Occipital lobe (tissue), 1 donor: ENCODE measurements at regions not wholly inside any gene's neighbourhood (a gene's known extent, or its start where the extent isn't known, plus 50 kb on each side); places are given as distances from the start of the nearest gene placed in this dataset.

Experiments
- DNase-seq: peaks from one replicate; lab custom pipeline; 2025; lab: John Stamatoyannopoulos, UW

DNA sequence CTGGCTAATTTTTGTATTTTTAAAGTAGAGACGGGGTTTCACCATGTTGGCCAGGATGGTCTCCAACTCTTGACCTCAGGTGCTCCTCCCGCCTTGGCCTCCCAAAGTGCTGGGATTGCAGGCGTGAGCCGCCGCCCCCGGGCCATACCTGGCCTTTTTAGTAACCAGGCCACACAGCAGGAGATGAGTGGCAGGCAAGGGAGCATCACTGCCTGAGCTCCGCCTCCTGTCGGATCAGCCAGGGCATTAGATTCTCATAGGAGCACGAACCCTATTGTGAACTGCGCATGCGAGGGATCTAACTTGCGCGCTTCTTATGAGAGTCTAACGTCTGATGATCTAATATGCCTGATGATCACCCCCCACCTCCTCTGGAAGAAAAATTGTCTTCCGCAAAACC is 308.7 kb upstream of the PRMT6 start:
- DNase-seq, result no peak

- no peak for DNase-seq
Observed at GRCh38 chr1:106748606-106749005, 307.9 kb upstream of the PRMT6 start.

DNA sequence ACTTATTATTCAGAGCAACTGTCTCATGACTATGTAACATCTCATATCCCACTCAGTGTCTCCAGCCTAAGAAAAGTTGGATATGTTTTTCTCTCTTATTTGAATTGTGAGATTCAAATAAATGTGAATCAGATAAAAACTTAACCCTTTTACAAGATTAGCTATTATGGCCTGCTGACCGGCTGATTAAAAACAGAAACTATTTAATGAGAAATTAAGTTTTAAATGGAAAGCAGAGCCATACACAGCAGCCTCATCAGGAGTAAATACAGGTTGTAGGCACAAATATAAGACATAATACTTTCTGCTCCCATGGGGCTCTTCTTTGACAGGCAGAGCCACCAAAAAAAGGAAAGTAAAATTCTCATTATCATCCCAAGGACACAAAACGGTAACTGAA is 307.0 kb upstream of the PRMT6 start:
- no peak for DNase-seq

- no peak for DNase-seq
Observed at GRCh38 chr1:106749906-106750305, 306.6 kb upstream of the PRMT6 start.

- no peak for DNase-seq
Observed at GRCh38 chr1:106751002-106751401, 305.5 kb upstream of the PRMT6 start.

- no peak for DNase-seq
Observed at GRCh38 chr1:106753066-106753465, 303.4 kb upstream of the PRMT6 start.

DNA sequence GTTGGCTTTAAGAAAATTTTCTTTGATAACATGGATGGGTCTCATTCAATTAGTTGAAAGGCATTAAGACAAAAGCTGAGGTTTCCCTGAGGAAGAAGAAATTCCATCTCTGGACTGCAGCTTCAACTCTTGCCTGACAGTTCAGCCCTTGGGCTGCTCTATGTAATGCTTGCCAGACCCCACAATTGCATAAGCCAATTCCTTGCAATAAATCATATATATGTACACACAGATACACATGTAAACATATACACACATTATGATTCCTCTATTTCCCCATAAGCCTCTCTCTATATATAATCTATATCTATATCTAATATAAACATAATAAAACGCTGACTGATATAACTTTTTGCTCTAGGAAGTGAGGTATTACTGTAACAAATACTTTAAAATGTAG is 301.5 kb upstream of the PRMT6 start:
- DNase-seq, result no peak

DNA sequence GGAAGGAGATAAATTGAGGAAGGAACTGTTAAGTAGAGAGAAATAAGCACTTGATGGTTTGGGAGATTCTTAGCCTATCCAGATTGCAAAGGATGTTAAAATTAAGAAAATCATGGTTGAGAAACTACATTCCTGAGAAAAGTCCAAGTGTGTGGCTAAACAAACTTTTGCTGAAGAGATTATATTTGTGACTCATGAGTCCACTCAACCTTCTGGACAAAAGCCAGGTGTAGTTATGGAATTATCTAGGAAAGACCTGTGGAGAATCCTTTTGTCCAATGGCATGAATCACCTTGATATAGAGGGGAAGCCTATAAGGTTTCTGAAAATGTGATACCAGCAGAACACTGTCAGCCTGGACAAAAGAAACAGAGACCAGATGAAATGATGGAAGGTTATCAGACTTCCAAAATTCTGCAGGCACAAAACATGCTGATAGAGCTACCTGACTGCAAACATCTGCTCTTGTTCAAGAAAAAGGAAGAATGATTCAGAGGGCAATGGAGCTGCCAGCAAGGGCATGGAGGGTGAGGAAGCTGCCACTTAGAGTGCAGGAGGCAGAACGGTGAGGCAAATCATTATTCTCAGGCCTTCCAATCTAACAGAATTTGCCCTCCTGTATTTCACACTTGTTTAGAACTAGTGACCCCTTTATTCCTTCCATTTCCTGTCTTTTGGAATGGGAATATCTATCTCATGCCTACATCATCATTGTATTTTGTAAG is 300.6 kb upstream of the PRMT6 start:
- no peak for DNase-seq

- no peak for DNase-seq
Observed at GRCh38 chr1:106756752-106757151, 299.7 kb upstream of the PRMT6 start.

DNA sequence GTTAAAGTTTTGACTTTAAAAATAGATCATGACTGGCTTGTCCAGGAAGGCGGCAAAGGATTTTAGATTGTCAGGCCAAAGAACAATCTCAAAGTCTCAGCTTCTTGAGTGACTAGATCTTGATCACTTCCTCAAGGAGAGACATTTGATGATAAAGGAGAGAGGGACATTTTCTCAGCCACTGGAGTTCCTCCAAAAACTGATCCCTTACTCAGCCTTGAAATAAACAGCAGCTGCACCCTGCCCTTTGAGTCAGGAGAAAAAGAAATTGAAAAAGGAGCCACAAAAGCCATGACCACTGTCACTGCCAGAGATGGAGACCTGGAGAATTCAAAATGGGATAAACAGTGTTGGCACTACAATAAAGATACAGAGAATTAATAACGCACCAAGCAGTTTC is 288.4 kb upstream of the PRMT6 start:
- DNase-seq, result no peak

GRCh38 chr1:106768501-106768900 is 288.0 kb upstream of the PRMT6 start:
- no peak for DNase-seq

DNA sequence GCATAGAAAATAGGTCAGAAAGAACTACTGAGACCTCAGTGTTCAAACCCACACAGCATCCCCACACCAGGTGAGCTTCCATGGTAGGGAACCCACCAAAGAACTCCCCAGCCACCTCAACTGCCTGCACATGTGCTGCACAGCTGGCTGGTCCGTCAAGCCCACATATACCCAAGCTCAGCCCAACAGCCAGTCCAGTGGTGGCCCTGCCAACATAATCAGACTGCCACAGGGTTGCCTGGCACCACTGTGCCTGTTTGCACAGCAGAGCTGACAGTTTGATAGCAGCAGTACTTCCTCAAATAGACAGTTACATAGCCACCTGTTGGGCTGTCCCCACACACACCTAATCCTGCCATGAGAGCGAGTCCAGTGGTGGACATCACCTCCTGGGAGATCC is 283.3 kb upstream of the PRMT6 start:
- DNase-seq, result no peak

DNA sequence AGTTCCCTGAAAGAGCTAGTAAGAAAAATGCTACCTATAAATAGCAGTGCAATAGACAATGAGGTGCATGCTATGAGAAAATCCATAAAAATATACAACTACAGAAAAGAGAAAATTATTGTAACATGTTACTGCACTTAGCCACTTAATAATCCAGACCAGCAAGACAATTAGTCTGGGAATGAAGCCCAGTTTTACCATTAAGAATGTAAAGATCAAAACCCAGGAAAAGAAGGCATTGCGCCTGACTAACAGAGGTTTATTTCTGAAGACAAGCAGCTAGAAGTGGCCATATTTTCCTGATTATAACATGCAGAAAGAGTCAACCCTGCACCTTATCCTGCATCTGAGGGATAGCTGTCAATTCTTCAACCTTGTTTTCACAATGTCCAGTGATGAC is 276.4 kb upstream of the PRMT6 start:
- no peak for DNase-seq

GRCh38 chr1:106780806-106781569 is 275.5 kb upstream of the PRMT6 start:
- DNase-seq, result no peak

GRCh38 chr1:106785176-106785575 is 271.3 kb upstream of the PRMT6 start:
- no peak for DNase-seq

GRCh38 chr1:106787520-106787919 is 269.0 kb upstream of the PRMT6 start:
- DNase-seq, result no peak

GRCh38 chr1:106789686-106790085 is 266.8 kb upstream of the PRMT6 start:
- no peak for DNase-seq

DNA sequence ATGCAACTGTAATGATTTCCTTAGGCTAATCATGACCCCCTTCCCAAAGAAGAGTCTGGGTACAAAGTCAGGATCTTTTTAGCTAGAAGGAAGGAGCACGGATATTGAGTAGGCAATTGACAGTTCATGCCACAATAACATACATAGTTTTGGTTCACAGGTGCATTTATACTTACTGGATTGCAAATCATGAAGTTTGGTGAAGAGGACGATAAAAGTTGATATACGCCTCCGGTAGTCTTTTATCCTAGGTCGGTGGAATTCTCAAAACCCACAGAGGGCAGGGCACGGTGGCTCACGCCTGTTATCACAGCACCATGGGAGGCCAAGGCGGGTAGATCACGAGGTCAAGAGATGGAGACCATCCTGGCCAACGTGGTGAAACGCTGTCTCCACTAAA is 265.4 kb upstream of the PRMT6 start:
- no peak for DNase-seq

DNA sequence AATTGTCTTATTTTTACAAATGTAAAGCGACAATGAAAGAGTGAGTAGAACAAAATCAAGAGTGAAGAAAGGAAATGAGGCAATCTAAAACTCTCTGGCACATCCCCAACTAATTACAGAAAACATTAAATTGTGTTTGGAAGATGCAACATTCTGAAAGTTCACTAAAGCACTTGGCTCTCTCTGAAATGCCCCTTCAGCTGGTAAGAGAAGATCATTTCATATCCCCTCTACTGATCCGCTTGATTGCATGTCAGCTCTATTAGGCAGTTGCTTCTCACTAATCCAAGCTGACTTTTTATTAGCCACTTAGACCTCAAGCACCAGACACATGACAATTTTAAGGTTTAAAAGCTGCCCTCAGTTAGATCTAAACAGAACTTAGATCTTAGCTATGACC is 262.8 kb upstream of the PRMT6 start:
- DNase-seq, result no peak

GRCh38 chr1:106798991-106799390 is 257.5 kb upstream of the PRMT6 start:
- DNase-seq, result no peak

DNA sequence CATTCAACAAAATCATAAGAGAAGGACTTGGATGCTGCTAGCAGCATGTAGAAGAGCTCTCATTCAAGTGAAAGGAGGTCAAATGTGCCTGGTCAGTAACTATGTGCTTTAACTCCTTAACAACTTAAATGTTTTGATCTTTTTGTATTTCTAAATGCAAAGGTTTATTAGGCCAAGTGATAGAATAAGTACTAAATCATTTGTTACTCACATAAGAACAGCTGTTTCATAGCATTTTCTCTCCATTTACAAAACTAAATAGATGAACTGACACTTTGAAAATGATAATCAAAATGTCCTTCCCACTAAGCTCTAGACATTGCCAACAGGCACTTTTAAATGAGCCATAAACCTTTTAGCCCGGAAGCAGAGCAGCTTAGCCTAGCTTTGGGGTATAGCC is 254.3 kb upstream of the PRMT6 start:
- DNase-seq, result no peak

- DNase-seq, result no peak
Observed at GRCh38 chr1:106814418-106814817, 242.1 kb upstream of the PRMT6 start.

DNA sequence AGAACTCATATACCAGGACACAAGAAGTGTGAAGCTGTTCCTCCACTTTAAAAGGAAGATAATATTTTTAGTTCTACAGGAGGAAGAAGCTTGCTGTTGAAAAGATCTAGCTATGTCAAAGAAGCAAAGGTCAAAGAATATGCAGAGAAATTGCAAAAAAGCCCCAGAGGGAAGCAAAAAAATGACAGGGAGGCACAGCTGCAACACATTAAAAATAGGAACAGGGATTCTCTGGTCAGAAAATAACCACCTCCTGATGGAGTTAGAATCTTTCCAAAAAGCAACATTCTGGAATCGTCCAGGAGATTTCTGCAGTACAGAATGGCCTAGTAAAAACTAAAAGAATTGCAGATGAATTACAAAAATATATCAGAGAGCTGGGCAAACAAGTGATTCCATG is 238.9 kb upstream of the PRMT6 start:
- DNase-seq, result no peak
